NCI-H2029 treated with DMSO at 0.1 percent for 48 hours (cell line): ENCODE measurements at regions not wholly inside any gene's neighbourhood (a gene's known extent, or its start where the extent isn't known, plus 50 kb on each side); places are given as distances from the start of the nearest gene placed in this dataset.
A peak's percentile ranks its signal among the peaks of the same experiment; 100 is the strongest.
"Not testable (repeated sequence)": the region's sequence is repeated elsewhere in the genome, so short reads cannot be mapped to it uniquely, and the experiment has no call there.

Source experiments
- DNase-seq: peaks from one replicate; lab custom pipeline; 2025; lab: John Stamatoyannopoulos, UW

GRCh38 chr19:13652810-13653590 is 111.3 kb upstream of the MRI1 start:
- no peak for DNase-seq

DNA sequence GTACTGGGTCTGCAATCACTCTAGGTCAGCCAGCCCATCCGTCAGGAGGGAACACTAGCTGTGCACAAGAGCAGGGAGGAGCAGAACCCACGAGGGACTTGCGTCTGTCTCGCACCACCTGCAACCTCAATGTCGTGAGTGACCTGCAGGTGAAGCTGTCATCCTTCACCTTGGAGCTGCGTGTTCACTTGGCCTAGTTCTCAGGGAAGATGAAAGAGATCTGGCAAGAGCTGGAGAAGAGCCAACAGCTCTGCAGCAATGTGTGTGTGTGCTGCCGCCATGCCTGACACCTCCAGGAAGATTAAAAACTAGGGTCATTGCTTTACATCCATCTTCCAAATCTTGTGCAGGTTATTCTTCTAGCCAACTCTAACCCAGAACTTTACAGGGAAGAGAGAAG is 117.6 kb upstream of the MRI1 start:
- DNase-seq, result no peak

- no peak for DNase-seq
Measured at GRCh38 chr19:13644645-13645044, 119.7 kb upstream of the MRI1 start.

GRCh38 chr19:13640611-13641010 is 123.7 kb upstream of the MRI1 start:
- peak; percentile 62 for DNase-seq

DNA sequence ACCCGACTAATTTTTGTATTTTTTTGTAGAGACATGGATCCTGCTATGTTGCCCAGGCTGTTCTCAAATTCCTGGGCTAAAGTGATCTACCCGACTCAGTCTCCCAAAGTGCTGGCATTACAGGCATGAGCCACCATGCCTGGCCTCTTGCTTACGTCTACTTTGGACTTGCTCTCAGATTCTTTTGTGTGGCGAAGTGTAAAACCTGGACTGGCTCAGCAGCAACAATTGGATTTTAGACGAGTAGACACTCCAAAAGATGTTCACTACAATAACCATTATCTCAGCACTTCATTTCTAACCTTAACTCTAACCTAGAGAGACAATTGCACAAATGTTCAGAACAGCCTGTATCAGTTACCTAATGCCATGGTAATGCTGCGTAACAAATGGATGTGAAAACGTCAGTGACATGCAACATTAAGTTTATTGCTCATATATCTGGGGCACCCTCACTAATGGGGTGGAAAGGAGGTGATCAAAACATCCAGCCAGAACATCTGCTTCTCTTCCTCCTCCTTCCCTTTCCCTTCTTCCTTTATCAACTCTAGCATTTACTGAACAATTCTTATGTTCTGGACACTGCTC is 124.9 kb upstream of the MRI1 start:
- no peak for DNase-seq

GRCh38 chr19:13637664-13638063 is 126.7 kb upstream of the MRI1 start:
- no peak for DNase-seq

DNA sequence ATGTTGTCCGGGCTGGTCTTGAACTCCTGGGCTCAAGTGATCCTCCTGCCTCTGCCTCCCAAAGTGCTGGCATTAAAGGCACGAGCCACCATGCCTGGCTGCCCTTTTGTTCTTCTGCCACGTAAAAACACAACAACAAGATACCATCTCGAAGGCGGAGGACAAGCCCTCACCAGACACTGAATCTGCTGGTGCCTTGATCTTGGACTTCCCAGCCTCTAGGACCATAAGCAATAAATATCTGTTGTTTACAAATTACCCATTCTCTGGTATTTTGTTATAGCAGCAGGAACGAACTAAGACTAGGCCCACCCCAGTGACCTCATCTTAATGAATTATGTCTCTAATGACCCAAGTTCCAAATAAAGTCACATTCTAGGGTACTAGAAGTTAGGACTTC is 128.4 kb upstream of the CACNA1A start:
- no peak for DNase-seq

- no peak for DNase-seq
Measured at GRCh38 chr19:13633522-13633922, 127.2 kb upstream of the CACNA1A start.

GRCh38 chr19:13633109-13633508 is 126.8 kb upstream of the CACNA1A start:
- DNase-seq, result peak; percentile 92

GRCh38 chr19:13632164-13632563 is 125.9 kb upstream of the CACNA1A start:
- DNase-seq, result not testable (repeated sequence)

DNA sequence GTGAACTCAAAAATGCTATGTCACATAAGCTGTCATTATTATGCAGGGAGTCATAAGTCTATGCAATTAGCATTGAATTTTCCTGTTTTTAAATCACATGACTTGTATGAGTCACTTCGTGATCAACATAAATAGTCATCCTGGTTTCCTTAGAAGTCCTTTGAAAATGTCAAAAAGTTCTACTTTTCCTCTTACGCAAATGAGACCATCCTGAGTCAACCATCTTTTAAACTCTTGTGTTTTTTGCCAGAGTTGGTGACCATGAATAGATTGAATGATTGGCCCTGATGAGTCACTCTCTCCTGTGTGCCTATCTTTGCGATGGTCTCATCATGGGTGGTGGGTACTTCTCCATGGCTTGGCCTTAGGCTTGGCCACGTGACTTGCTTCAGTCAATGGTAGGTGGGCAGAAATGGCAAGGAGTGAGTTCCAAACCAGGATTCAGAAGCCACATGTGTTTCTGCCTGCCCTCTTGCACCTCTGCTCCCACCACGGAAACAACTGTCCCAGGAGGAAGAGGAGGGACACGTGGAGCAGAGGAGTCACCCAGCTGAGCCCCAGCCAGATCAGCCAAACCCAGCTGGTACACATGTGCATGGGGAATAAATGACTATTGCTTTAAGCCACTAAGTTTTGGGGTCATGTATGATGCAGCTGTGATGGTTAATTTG is 123.5 kb upstream of the CACNA1A start:
- DNase-seq, result no peak

- DNase-seq, result no peak
Measured at GRCh38 chr19:13627531-13627930, 121.3 kb upstream of the CACNA1A start.

DNA sequence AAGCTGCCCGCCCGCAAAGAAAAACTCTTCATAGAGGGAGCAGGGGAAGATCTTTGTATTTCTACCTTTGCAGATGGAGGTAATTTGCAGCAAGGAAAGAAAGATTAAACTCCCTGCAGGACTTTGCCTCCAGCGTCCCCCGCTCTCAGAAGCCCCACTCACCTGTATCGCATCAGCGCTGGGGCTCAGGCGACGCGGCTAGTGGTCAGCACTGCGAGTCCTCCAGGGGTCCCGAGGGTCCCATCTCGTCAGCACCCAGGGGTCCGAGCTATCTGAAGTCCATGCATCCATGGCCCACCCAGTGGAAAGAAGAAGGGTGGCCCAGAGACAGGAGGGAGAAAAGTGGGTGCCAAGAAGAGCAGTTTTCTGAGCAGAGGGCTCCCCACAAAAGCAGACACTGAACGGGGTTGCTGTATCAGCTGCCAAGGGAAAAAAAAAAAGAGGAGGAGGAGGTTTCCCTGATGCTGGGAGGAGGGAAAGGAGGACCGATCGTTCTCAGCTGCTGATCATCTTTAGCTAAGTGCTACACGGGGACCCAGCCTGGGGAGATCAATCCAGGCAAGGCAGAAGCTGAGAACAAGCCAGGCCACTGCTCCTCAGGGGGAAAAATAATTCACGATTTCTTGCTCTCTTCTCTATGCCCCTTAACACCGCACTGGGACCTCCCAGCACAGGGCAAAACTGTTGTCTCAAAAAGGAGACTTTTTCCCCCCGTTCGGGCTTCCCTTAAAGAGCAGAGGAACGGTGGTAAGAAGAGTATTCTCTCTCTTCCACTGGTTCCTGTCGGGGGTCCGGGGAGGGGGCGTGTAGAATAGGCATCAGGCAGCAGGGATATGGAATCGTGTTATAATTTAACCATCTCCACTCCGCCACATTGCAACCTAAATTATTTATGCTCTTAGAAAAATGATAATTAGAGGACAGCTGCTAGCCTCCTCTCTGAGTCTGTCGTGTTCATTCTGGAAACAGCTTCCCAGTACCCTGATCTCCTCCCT is 117.7 kb upstream of the CACNA1A start:
- no peak for DNase-seq

DNA sequence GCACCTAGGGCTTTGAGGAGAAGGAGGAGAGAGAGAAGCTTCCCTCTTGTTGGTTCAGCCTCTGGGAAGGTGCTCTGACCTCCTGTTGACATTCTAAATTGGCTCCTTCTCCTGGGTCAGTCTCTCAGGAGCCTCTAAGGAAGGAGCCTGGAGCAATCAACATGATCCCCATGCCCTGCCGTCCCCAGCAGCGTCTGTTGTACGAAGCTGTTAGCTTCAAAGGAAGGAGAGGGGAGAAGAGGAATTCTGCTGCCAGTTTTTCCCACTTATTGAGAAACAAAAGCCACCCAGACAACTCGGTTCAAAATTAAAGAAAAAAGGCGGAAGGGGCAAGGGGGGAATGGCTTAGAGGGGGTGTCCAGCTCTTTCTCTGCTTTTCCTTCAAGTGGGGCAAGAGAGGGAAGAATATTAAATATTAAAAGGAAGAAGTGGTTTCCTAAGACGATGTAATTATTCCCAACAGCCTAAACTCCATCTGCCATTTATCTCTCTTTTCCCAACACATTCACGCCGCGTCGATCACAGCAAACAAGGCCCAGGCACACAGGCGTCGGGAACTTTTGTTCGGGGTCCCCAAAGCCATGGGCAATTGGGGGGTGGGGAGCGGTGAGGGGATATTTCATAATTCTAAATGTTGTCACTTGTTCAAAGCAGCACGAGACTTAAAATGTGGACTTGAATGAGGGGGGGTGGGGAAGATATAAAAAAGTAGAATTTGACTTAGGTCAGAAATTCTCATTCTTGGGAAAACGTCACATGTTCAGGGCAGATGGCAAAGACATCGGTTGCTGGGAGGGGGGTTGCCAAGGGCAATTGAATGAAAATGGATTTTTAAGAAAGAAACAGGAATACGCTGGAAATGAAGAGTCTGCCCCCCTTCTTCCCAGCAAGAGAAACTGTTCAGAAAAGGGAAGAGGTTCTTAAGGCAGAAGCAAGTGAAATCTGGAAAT is 116.8 kb upstream of the CACNA1A start:
- DNase-seq, result peak; percentile 59

GRCh38 chr19:13621413-13621812 is 115.1 kb upstream of the CACNA1A start:
- no peak for DNase-seq

DNA sequence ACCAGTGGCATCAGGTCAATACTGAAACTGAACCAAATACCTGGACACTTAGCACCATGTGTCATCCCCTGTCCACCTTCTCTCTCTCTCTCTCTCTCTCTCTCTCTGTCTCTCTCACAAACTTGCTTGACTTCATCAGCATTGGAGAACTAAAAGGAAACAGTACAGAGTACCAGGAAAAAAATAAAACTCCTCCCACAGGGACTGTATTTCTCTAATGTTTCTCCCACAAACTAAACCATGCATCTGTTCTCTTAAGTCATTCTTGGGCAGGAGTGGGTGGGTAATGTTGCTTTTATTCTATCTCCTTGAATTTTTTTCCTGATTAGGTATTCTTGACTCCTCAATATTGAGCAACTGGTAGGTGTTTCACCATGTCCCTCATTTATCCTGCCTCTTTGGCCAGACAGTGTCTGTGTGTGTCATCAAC is 112.9 kb upstream of the CACNA1A start:
- no peak for DNase-seq

GRCh38 chr19:13615890-13616289 is 109.6 kb upstream of the CACNA1A start:
- no peak for DNase-seq

DNA sequence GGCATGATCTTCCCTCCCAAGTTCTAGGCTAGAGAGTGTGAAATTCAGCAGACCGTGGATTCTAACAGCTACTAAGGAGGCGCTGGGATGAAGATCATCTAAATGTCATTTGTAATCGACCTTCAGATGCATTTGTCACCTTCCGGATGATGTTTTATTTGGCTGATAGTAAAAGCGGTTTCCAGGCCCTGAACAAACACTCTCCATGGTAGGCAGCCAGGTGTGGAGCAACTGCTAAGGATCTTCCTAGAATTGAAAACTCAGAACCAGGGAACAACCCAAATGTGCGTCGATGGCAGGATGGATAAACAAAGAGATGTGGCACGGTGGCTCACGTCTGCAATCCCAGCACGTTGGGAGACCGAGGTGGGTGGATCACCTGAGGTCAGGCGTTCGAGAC is 107.2 kb upstream of the CACNA1A start:
- peak; percentile 98 for DNase-seq

DNA sequence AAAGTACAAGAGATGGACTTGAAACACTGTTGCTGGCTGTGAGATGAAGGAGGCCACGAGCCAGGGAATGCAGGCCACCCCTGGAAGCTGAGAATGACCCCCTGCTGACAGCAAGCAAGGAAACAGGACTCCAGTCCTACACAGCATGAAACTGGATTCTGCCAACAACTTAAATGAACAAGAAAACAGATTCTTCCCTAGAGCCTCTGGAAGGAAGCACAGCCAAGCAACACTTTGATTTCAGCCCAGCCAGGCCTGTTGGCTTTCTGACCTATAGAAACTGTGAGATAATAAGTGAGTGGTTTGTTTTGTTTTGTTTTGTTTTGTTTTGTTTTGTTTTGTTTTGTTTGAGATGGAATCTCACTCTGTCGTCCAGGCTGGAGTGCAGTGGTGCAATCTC is 105.3 kb upstream of the CACNA1A start:
- no peak for DNase-seq

DNA sequence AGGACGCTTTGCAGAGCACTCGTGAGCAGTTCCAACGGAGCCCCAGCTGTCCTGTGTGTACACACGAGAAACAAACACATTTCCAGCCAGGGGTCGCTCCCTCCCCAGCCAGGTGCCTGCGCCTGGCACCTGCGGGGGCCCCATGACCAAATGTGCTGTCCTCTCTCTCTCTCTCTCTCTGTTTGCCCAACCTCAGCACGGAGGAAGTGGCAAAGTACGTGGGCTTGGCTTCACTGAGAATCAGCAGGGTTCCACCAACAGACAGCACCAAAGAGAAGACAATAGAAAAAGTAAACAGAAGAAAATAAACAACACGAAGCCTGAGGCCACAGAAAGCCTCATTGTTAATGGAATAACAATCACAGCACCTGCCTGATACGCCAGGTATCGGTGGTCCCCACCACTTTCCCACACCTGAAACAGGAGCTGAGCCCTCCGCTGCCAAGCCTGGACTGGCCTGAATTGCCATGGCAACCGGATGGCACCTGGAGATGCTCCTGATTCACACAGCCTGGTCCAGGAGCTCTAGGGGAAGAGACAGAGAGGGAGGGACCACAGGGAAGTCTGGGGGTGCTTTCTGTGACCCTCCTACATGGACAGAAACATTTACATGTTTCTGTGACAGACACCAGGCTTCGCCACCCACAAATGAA is 103.9 kb upstream of the CACNA1A start:
- peak; percentile 94 for DNase-seq
